CMK (cell line): ENCODE measurements at regions not wholly inside any gene's neighbourhood (a gene's known extent, or its start where the extent isn't known, plus 50 kb on each side); places are given as distances from the start of the nearest gene placed in this dataset.

Source experiments
- DNase-seq: peaks from one replicate; pipeline ENCODE4 v3.0.0-alpha.2; 2010; ENCODE audit warnings: low read depth

- no peak for DNase-seq
Observed at GRCh38 chr17:68740555-68741447, 139.6 kb upstream of the FAM20A start.

- DNase-seq: no peak
Observed at GRCh38 chr17:68737761-68738443, 136.7 kb upstream of the FAM20A start.

- no peak for DNase-seq
Observed at GRCh38 chr17:68734931-68735330, 133.8 kb upstream of the FAM20A start.

GRCh38 chr17:68734187-68734900 is 133.2 kb upstream of the FAM20A start:
- no peak for DNase-seq

GRCh38 chr17:68733241-68734176 is 132.3 kb upstream of the FAM20A start:
- DNase-seq: peak; percentile 5

- DNase-seq: no peak
Observed at GRCh38 chr17:68732301-68732749, 131.2 kb upstream of the FAM20A start.

- DNase-seq: no peak
Observed at GRCh38 chr17:68731465-68731864, 130.3 kb upstream of the FAM20A start.

GRCh38 chr17:68719431-68719830 is 118.3 kb upstream of the FAM20A start:
- no peak for DNase-seq

GRCh38 chr17:68718926-68719325 is 117.8 kb upstream of the FAM20A start:
- no peak for DNase-seq

- no peak for DNase-seq
Observed at GRCh38 chr17:68718465-68718864, 117.3 kb upstream of the FAM20A start.

- no peak for DNase-seq
Observed at GRCh38 chr17:68714676-68715075, 113.5 kb upstream of the FAM20A start.

GRCh38 chr17:68711858-68712257 is 110.7 kb upstream of the FAM20A start:
- DNase-seq: no peak

GRCh38 chr17:68710976-68711375 is 109.8 kb upstream of the FAM20A start:
- no peak for DNase-seq

GRCh38 chr17:68710035-68710780 is 109.0 kb upstream of the FAM20A start:
- no peak for DNase-seq

GRCh38 chr17:68709461-68709860 is 108.3 kb upstream of the FAM20A start:
- no peak for DNase-seq

- no peak for DNase-seq
Observed at GRCh38 chr17:68707031-68707430, 105.9 kb upstream of the FAM20A start.

GRCh38 chr17:68706356-68706920 is 105.3 kb upstream of the FAM20A start:
- no peak for DNase-seq

- DNase-seq: no peak
Observed at GRCh38 chr17:68705714-68706076, 104.5 kb upstream of the FAM20A start.

- no peak for DNase-seq
Observed at GRCh38 chr17:68704871-68705713, 103.9 kb upstream of the FAM20A start.

- no peak for DNase-seq
Observed at GRCh38 chr17:68701046-68701445, 99.9 kb upstream of the FAM20A start.
